Neural cell (in vitro differentiated cells): ENCODE measurements at regions not wholly inside any gene's neighbourhood (a gene's known extent, or its start where the extent isn't known, plus 50 kb on each side); places are given as distances from the start of the nearest gene placed in this dataset.

ENCODE experiments used
- H2AFZ ChIP-seq: fragments of 200-600, 300-800 bp; sonication (generic), shearing (Covaris generic); 2 replicates; pipeline ENCODE4 v1.6.0; 2014; ENCODE audit warnings: low read depth, mild to moderate bottlenecking, antibody characterized with exemption, low read length, moderate library complexity
- H3F3A ChIP-seq: fragments of 200-600 bp; shearing (Covaris generic); 2 replicates; pipeline ENCODE4 v1.6.1; 2016; ENCODE audit warnings: mild to moderate bottlenecking, moderate library complexity, mixed read lengths, antibody characterized with exemption, low read length; ENCODE audit not compliant: insufficient read depth, poor library complexity, severe bottlenecking
- H3K27ac ChIP-seq: fragments of 200-600, 300-800 bp; sonication (generic), shearing (Covaris generic); 2 replicates; pipeline ENCODE4 v1.5.1; 2014; ENCODE audit warnings: mild to moderate bottlenecking, low read length, moderate library complexity
- H3K27me3 ChIP-seq: fragments of 300-800, 200-600 bp; sonication (generic), shearing (Covaris generic); 2 replicates; pipeline ENCODE4 v1.6.0; 2014; ENCODE audit warnings: mild to moderate bottlenecking, low read depth, low read length, moderate library complexity; ENCODE audit not compliant: insufficient read depth
- H3K36me3 ChIP-seq: fragments of 300-800, 200-600 bp; sonication (generic), shearing (Covaris generic); 2 replicates; pipeline ENCODE4 v1.5.1; 2014; ENCODE audit warnings: mild to moderate bottlenecking, antibody characterized with exemption, low read length, moderate library complexity; ENCODE audit not compliant: insufficient read depth
- H3K4me2 ChIP-seq: fragments of 300-800, 200-600 bp; sonication (generic), shearing (Covaris generic); 2 replicates; pipeline ENCODE4 v1.6.0; 2014; ENCODE audit warnings: mild to moderate bottlenecking, low read length
- H3K4me3 ChIP-seq: fragments of 300-800, 200-600 bp; sonication (generic), shearing (Covaris generic); 2 replicates; pipeline ENCODE4 v1.5.1; 2014; ENCODE audit warnings: mild to moderate bottlenecking, low read length, moderate library complexity
- H3K79me2 ChIP-seq: fragments of 200-600 bp; shearing (Covaris generic); replicated peaks from 2 replicates; pipeline ENCODE4 v1.6.0; 2014; ENCODE audit warnings: mild to moderate bottlenecking, low read length, moderate library complexity; ENCODE audit not compliant: insufficient read depth
- H3K9ac ChIP-seq: fragments of 300-800, 200-600 bp; sonication (generic), shearing (Covaris generic); 2 replicates; pipeline ENCODE4 v1.6.1; 2016; ENCODE audit warnings: mild to moderate bottlenecking, low read length, mixed read lengths
- H3K9me2 ChIP-seq: fragments of 200-600 bp; shearing (Covaris generic); 2 replicates; pipeline ENCODE4 v1.6.1; 2016; ENCODE audit warnings: mild to moderate bottlenecking, low read length, mixed read lengths; ENCODE audit not compliant: insufficient read depth
- H3K9me3 ChIP-seq: fragments of 200-600, 300-800 bp; sonication (generic), shearing (Covaris generic); 2 replicates; pipeline ENCODE4 v1.6.1; 2016; ENCODE audit warnings: mild to moderate bottlenecking, mixed run types, low read length, moderate library complexity, mixed read lengths
- H4K20me1 ChIP-seq: fragments of 200-600 bp; shearing (Covaris generic); 2 replicates; pipeline ENCODE4 v1.6.1; 2016; ENCODE audit warnings: mild to moderate bottlenecking, mixed run types; ENCODE audit not compliant: insufficient read depth
- EP300 ChIP-seq: fragments of 450-650 bp; conservative IDR thresholded peaks from 2 replicates; pipeline ENCODE4 v1.6.1; 2014; ENCODE audit warnings: antibody characterized with exemption, mild to moderate bottlenecking, moderate library complexity; ENCODE audit not compliant: poor library complexity, severe bottlenecking
- EZH2 ChIP-seq: fragments of 200-600, 300-800 bp; shearing (Covaris generic), sonication (generic); IDR thresholded peaks from 2 replicates; pipeline ENCODE4 v1.6.1; 2014; ENCODE audit warnings: antibody characterized with exemption, low read length, borderline replicate concordance, mild to moderate bottlenecking; ENCODE audit not compliant: insufficient read depth, poor library complexity, severe bottlenecking
- MXI1 ChIP-seq: fragments of 450-650 bp; conservative IDR thresholded peaks from 2 replicates; pipeline ENCODE4 v1.6.1; 2014; ENCODE audit warnings: antibody characterized with exemption, mild to moderate bottlenecking; ENCODE audit not compliant: poor library complexity, severe bottlenecking
- POLR2AphosphoS5 ChIP-seq: IDR thresholded peaks from 2 replicates; pipeline ENCODE4 v1.6.1; 2012
- RAD21 ChIP-seq: fragments of 450-650 bp; conservative IDR thresholded peaks from 2 replicates; pipeline ENCODE4 v1.6.1; 2014; ENCODE audit warnings: antibody characterized with exemption, mild to moderate bottlenecking, moderate library complexity
- REST ChIP-seq: IDR thresholded peaks from 2 replicates; pipeline ENCODE4 v1.6.1; 2012; ENCODE audit warnings: borderline replicate concordance
- SMC3 ChIP-seq: fragments of 450-650 bp; conservative IDR thresholded peaks from 2 replicates; pipeline ENCODE4 v1.6.1; 2014; ENCODE audit warnings: antibody characterized with exemption, mild to moderate bottlenecking, moderate library complexity; ENCODE audit not compliant: poor library complexity
- TAF1 ChIP-seq: IDR thresholded peaks from 2 replicates; pipeline ENCODE4 v1.6.1; 2012; ENCODE audit warnings: low read depth
- TF ChIP-seq, protein P1 (sequence below): fragments of 450-650 bp; IDR thresholded peaks from 2 replicates; pipeline ENCODE4 v1.5.1; 2014; ENCODE audit warnings: antibody characterized with exemption, mild to moderate bottlenecking, moderate library complexity; ENCODE audit not compliant: poor library complexity, severe bottlenecking

DNA sequence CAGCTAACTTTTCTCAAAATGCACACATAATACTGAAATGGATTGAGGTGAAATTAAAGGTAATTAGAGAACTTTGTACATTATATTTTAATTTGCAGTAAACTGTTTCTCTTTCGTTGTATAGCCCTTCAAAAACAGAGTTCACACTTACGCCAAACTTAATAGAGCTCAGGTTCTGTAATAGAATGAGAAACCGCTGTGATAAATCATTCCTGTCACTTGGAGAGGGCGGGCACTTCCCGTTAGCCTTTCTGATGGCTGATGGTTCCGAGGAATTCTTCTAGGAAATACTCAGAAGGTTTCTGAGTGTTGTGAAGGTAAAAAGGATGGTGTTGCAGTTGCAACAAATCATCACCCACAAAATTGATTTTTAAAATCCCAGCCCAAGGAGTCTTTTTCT, 155.8 kb upstream of the ALKAL2 start:
- H3K36me3 ChIP-seq, result no peaks in the 10 kb centered on the region
- H3F3A ChIP-seq, result no peaks in the 10 kb centered on the region
- H3K79me2 ChIP-seq, result no peaks in the 10 kb centered on the region
- H3K9ac ChIP-seq, result no peak overlapping the region
- H2AFZ ChIP-seq, result no peak overlapping the region
- no peaks in the 10 kb centered on the region for H3K27me3 ChIP-seq
- no peaks in the 10 kb centered on the region for H4K20me1 ChIP-seq
- no peaks in the 10 kb centered on the region for H3K9me2 ChIP-seq
- H3K4me3 ChIP-seq, result no peak overlapping the region
- TF ChIP-seq, protein P1, sequence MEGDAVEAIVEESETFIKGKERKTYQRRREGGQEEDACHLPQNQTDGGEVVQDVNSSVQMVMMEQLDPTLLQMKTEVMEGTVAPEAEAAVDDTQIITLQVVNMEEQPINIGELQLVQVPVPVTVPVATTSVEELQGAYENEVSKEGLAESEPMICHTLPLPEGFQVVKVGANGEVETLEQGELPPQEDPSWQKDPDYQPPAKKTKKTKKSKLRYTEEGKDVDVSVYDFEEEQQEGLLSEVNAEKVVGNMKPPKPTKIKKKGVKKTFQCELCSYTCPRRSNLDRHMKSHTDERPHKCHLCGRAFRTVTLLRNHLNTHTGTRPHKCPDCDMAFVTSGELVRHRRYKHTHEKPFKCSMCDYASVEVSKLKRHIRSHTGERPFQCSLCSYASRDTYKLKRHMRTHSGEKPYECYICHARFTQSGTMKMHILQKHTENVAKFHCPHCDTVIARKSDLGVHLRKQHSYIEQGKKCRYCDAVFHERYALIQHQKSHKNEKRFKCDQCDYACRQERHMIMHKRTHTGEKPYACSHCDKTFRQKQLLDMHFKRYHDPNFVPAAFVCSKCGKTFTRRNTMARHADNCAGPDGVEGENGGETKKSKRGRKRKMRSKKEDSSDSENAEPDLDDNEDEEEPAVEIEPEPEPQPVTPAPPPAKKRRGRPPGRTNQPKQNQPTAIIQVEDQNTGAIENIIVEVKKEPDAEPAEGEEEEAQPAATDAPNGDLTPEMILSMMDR, result no peak
- TF ChIP-seq REST, result peak; percentile 47
- TF ChIP-seq MXI1, result no peak
- no peak overlapping the region for H3K4me2 ChIP-seq
- H3K9me3 ChIP-seq, result no peaks in the 10 kb centered on the region
- H3K27ac ChIP-seq, result no peak overlapping the region

GRCh38 chr2:443216-443615, 155.3 kb upstream of the ALKAL2 start:
- no peaks in the 10 kb centered on the region for H3F3A ChIP-seq
- no peaks in the 10 kb centered on the region for H3K79me2 ChIP-seq
- H3K4me2 ChIP-seq, result no peak overlapping the region

More at GRCh38 chr2:443216-443615, 155.3 kb upstream of the ALKAL2 start:
- Histone ChIP-seq H3K36me3 (no peaks in the 10 kb centered on the region), H3K27me3 (no peaks in the 10 kb centered on the region), H3K4me3 (no peak overlapping the region), H2AFZ (no peak overlapping the region), H3K9me3 (no peaks in the 10 kb centered on the region), H3K27ac (no peak overlapping the region), H4K20me1 (no peaks in the 10 kb centered on the region), H3K9ac (no peak overlapping the region), H3K9me2 (no peaks in the 10 kb centered on the region)
- no peak for TF ChIP-seq SMC3
- TF ChIP-seq POLR2AphosphoS5, result no peak
- no peak for TF ChIP-seq MXI1
- TF ChIP-seq EP300, result no peak
- TF ChIP-seq REST, result no peak
- TF ChIP-seq EZH2, result no peak
- TF ChIP-seq, protein P1, result no peak
- TF ChIP-seq RAD21, result no peak
- TF ChIP-seq TAF1, result no peak
